ENCODE measurements at regions not wholly inside any gene's neighbourhood (a gene's known extent, or its start where the extent isn't known, plus 50 kb on each side); places are given as distances from the start of the nearest gene placed in this dataset.

GRCh38 chr12:5201554-5202218 is 158.0 kb downstream of the KCNA5 start:
- no peak for TF ChIP-seq CTCF (IDR thresholded peaks at IDR 0.05)
- no peak for TF ChIP-seq POLR2A (IDR thresholded peaks at IDR 0.05)
- TF ChIP-seq POLR2AphosphoS5 (IDR thresholded peaks at IDR 0.05; ENCODE audit: insufficient read depth in 1 of 2, low read depth in 1 of 2): no peak
